Cardiac fibroblast (primary cell): ENCODE measurements at regions not wholly inside any gene's neighbourhood (a gene's known extent, or its start where the extent isn't known, plus 50 kb on each side); places are given as distances from the start of the nearest gene placed in this dataset.

Experiments
- DNase-seq, 2 donors: peaks; one replicate each; pipeline versions ENCODE4 v3.0.0 to v3.0.0-alpha.2; 2010; ENCODE audit warnings: low read depth in 2 of 2
- H3K4me3 ChIP-seq, 2 donors: replicated peaks in 1 of 2; 1 replicate in 1 of 2; 2 replicates in 1 of 2; pipeline ENCODE4 v1.5.1; 2011; ENCODE audit warnings: low read depth in 2 of 2, low read length in 2 of 2, mild to moderate bottlenecking in 2 of 2, moderate library complexity in 1 of 2
- TF ChIP-seq, protein P1 (sequence below): IDR thresholded peaks from one replicate; pipeline ENCODE4 v1.5.1; 2011; ENCODE audit warnings: low read depth, mild to moderate bottlenecking, low read length, inconsistent platforms

DNA sequence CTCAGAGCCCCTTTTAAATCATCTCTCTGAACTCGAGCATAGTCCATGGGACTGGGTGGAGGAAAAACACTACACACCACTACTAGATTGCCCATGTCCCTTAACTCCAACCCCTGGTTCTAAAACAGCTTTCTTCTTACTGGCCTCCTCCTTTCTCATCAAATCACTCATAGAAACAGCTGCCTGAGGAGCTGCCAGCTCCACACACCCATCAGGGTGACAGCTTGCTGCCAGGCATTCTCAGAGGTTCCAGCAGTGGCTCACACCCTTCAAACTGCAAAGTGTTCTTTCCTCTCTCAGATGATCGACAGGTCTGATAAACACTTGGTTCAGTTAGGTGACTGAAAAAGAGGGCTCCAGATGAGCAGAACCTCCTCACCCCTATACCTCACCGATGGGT lies 543.0 kb upstream of the PLXNA2 start:
- H3K4me3 ChIP-seq, result no peak overlapping the region
- DNase-seq, result no peak
- TF ChIP-seq, protein P1, sequence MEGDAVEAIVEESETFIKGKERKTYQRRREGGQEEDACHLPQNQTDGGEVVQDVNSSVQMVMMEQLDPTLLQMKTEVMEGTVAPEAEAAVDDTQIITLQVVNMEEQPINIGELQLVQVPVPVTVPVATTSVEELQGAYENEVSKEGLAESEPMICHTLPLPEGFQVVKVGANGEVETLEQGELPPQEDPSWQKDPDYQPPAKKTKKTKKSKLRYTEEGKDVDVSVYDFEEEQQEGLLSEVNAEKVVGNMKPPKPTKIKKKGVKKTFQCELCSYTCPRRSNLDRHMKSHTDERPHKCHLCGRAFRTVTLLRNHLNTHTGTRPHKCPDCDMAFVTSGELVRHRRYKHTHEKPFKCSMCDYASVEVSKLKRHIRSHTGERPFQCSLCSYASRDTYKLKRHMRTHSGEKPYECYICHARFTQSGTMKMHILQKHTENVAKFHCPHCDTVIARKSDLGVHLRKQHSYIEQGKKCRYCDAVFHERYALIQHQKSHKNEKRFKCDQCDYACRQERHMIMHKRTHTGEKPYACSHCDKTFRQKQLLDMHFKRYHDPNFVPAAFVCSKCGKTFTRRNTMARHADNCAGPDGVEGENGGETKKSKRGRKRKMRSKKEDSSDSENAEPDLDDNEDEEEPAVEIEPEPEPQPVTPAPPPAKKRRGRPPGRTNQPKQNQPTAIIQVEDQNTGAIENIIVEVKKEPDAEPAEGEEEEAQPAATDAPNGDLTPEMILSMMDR, result no peak

DNA sequence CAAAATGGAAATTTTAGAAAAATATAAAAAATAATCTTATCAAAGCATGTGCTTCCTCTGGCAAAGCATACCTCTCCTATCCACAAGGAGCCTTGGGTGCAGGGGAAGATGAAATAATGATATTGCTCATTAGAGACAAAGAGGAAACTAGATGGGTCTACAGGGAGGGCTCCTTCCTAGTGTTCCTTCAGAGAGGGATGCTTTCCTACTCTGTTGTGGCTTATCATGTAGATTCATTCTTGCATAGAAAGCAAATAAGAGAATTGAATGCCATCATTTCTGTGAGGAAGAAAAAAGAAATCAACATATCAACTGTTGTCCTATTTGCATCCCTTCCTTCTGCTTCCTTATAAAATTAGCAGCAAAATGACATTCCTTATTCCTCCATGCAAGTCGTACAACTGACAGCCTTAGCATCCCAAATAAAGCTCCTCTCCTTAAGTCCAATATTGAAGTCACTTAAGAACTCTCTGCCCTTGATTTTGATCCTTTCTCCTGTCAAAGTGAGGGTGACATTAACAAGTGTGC lies 543.9 kb upstream of the PLXNA2 start:
- no peak overlapping the region for H3K4me3 ChIP-seq
- TF ChIP-seq, protein P1, result no peak
- no peak for DNase-seq

DNA sequence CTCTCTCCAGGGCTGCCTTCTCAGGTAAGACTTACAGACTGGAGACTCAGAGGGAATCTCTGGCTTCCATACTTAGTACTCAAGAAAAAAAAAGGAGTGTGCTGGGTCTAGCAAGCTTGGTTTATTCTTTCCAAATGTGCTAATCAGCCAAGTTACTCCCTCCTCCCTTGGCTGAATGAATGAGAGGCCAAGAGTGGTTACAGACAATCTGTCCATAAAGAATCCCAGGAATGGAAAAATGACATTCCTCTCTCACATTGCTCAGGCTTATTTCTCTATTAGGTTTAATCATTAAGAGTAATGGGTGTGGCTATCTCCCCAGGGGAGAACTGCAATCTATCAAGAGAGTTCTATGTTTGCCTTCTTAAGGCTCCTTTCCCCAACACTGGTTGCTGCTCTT lies 547.3 kb upstream of the PLXNA2 start:
- no peak for DNase-seq
- H3K4me3 ChIP-seq, result no peak overlapping the region
- TF ChIP-seq, protein P1, result no peak

DNA sequence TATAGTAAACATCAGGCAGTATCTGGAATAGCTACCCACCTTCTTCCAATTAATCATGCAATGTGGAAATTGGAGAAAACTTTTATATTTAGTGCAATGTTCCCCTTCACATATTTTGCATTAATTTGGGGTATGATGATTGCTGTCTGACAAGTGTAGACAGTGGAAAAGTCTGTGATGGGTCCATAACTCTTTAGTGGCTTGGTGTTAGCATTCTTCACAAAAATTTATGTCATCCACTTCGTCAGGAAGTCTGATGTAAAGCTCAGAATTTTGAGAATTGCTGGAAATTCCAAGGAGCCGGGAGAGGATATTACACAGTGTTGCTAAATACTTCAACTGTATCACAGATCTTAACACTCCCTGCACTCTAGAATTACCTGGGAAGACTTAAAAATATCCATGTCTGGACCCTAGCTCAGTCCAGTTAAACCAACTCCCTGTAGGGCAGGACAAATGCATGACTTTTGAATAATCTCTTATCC lies 549.7 kb upstream of the PLXNA2 start:
- H3K4me3 ChIP-seq, result no peak overlapping the region
- no peak for DNase-seq
- TF ChIP-seq, protein P1, result no peak

DNA sequence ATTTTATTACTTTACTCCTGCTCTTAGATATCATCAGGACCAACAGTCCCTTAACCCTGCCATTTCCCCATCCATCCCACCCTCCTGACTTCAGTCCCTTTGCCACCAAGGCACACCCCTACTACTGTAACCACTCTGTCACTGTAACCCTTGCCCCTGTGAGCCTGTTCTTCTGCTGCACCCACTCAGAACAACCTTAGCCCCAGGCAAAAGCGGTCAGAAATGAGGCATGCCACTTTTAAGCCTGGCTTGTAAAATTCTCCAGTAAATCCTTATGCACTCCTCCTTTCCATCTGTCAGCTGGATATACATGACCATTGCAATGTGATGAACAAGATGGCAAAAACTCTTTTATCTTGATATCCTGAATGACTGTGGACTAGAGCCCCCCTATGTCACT lies 555.0 kb upstream of the PLXNA2 start:
- TF ChIP-seq, protein P1, result no peak
- H3K4me3 ChIP-seq, result no peak overlapping the region
- DNase-seq, result no peak

DNA sequence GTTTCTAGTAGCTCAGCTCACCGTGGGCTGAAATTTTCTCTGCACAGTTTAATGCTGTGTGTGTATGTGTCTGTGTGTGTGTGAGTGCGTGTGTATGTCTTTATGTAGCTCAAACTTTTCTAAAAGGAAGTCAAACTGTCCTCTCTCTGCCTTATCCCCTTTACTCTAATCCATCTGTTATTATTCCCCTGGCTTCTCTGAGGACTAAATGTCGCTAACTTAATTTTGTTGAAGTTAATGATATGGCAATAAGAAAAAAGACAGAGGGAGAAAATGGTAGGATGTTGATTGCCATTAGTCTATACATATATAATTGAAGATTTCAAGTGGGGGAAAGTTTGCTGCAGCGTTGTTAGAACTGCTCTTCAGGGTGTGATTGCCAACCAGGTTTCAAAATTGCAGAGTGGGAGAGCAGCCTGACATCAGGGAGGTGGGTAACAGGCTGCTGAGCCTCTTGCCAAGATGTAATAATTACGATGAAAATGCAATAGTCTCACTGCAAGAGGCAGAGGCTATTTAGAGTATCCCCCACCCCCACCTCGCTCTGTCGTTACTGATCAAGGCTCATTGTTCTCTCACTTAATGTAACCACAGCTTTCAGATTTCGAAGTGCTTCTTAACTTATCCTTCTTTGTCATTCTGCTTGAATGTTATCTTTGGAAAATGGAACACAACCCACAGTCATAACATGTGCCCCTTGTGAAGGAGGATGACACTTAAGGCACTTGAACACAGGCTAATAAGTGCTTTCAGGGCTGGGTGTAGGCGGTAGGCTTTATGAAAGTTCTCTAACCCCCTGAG lies 559.0 kb upstream of the PLXNA2 start:
- TF ChIP-seq, protein P1, result no peak
- H3K4me3 ChIP-seq, result no peak overlapping the region
- DNase-seq, result no peak
